Endodermal cell (in vitro differentiated cells): ENCODE measurements at regions not wholly inside any gene's neighbourhood (a gene's known extent, or its start where the extent isn't known, plus 50 kb on each side); places are given as distances from the start of the nearest gene placed in this dataset.

ENCODE experiments used
- DNase-seq: peaks from one replicate; pipeline ENCODE4 v3.0.0-alpha.2; 2017
- H3K27ac ChIP-seq: 2 replicates; pipeline ENCODE4 v1.5.1; 2013; ENCODE audit warnings: mild to moderate bottlenecking, low read depth, low read length, moderate library complexity
- H3K27me3 ChIP-seq: 2 replicates; pipeline ENCODE4 v1.6.1; 2013; ENCODE audit warnings: mild to moderate bottlenecking, low read length, moderate library complexity; ENCODE audit not compliant: insufficient read depth, control insufficient read depth, poor library complexity, severe bottlenecking
- H3K36me3 ChIP-seq: 2 replicates; pipeline ENCODE4 v1.7.0; 2013; ENCODE audit warnings: mild to moderate bottlenecking, low read length, moderate library complexity; ENCODE audit not compliant: control insufficient read depth, insufficient read depth
- H3K4me1 ChIP-seq: one replicate; pipeline ENCODE4 v1.7.0; 2013; ENCODE audit warnings: low read length; ENCODE audit not compliant: control insufficient read depth, insufficient read depth
- H3K4me3 ChIP-seq: 2 replicates; pipeline ENCODE4 v1.5.1; 2013; ENCODE audit warnings: mild to moderate bottlenecking, low read length, moderate library complexity
- H3K9ac ChIP-seq: 2 replicates; pipeline ENCODE4 v1.6.1; 2013; ENCODE audit warnings: mild to moderate bottlenecking, low read length, moderate library complexity; ENCODE audit not compliant: poor library complexity, severe bottlenecking; ENCODE audit errors: extremely low read depth
- H3K9me3 ChIP-seq: 2 replicates; pipeline ENCODE4 v1.6.1; 2013; ENCODE audit warnings: mild to moderate bottlenecking, low read length, moderate library complexity; ENCODE audit not compliant: control insufficient read depth
- H3K27ac Mint-ChIP-seq: 2 replicates; pipeline ENCODE4 v1.8.0; 2020; ENCODE audit warnings: mixed read lengths
- H3K27me3 Mint-ChIP-seq: 2 replicates; pipeline ENCODE4 v1.8.0; 2021; ENCODE audit warnings: mild to moderate bottlenecking, mixed read lengths; ENCODE audit not compliant: insufficient read depth
- H3K36me3 Mint-ChIP-seq: 2 replicates; pipeline ENCODE4 v1.8.0; 2020; ENCODE audit warnings: low read depth, mixed read lengths
- H3K4me1 Mint-ChIP-seq: 2 replicates; pipeline ENCODE4 v1.8.0; 2020; ENCODE audit warnings: mixed read lengths
- H3K4me3 Mint-ChIP-seq: 2 replicates; pipeline ENCODE4 v1.8.0; 2020; ENCODE audit warnings: mild to moderate bottlenecking, moderate library complexity, mixed read lengths
- H3K9me3 Mint-ChIP-seq: 2 replicates; pipeline ENCODE4 v1.8.0; 2020; ENCODE audit warnings: mild to moderate bottlenecking, mixed read lengths
- CTCF ChIP-seq: fragments of 200-600 bp; sonication (generic); conservative IDR thresholded peaks from 2 replicates; pipeline ENCODE4 v1.5.0; 2021; ENCODE audit warnings: antibody characterized with exemption, mild to moderate bottlenecking
- WGBS, 2 experiments: methylation state at CpG; one replicate each; pipeline versions ENCODE4 v1.1.5 to v1.1.7; 2013; ENCODE audit warnings: missing lambda C conversion rate in 2 of 2, mixed read lengths in 1 of 2; ENCODE audit not compliant: insufficient coverage in 1 of 2, insufficient read length in 1 of 2; 5-methylcytosine and 5-hydroxymethylcytosine counted together

- H3K4me1 ChIP-seq: no peaks in the 10 kb centered on the region
- WGBS, 2 experiments: 77 to 87% methylated on average over 4 to 5 of the region's 5 CpGs
- no peaks in the 10 kb centered on the region for H3K9me3 Mint-ChIP-seq
- no peak overlapping the region for H3K27ac ChIP-seq
- H3K27ac Mint-ChIP-seq: no peak overlapping the region
- H3K36me3 ChIP-seq: no peaks in the 10 kb centered on the region
- no peak for TF ChIP-seq CTCF
- no peaks in the 10 kb centered on the region for H3K9me3 ChIP-seq
- no peak overlapping the region for H3K4me3 Mint-ChIP-seq
- DNase-seq: peak; percentile 58
- H3K4me3 ChIP-seq: no peak overlapping the region
- no peaks in the 10 kb centered on the region for H3K27me3 Mint-ChIP-seq
- no peaks in the 10 kb centered on the region for H3K27me3 ChIP-seq
- no peak overlapping the region for H3K9ac ChIP-seq
- no peaks in the 10 kb centered on the region for H3K36me3 Mint-ChIP-seq
- H3K4me1 Mint-ChIP-seq: peaks cover 9% of the 10 kb centered on the region
Measured at GRCh38 chr13:58051807-58052375, 420.3 kb downstream of the PCDH17 start.

- H3K36me3 Mint-ChIP-seq: no peaks in the 10 kb centered on the region
- no peak overlapping the region for H3K27ac ChIP-seq
- WGBS, 2 experiments: 100% methylated on average over 1 to 3 of the region's 4 CpGs
Measured at GRCh38 chr13:58056426-58056825, 424.9 kb downstream of the PCDH17 start.

GRCh38 chr13:58059624-58060023, 428.1 kb downstream of the PCDH17 start:
- no CpG with 5 or more reads among the region's 1 CpG for WGBS, 2 experiments
- no peak for TF ChIP-seq CTCF

More at GRCh38 chr13:58056426-58056825, 424.9 kb downstream of the PCDH17 start:
- H3K9me3 ChIP-seq: no peaks in the 10 kb centered on the region
- Mint-ChIP-seq H3K27me3 (no peaks in the 10 kb centered on the region), H3K27ac (no peak overlapping the region), H3K4me1 (peaks cover 6% of the 10 kb centered on the region), H3K9me3 (no peaks in the 10 kb centered on the region), H3K4me3 (no peak overlapping the region)
- DNase-seq: no peak
- H3K4me1 ChIP-seq: no peaks in the 10 kb centered on the region
- H3K9ac ChIP-seq: no peak overlapping the region
- no peaks in the 10 kb centered on the region for H3K27me3 ChIP-seq
- H3K36me3 ChIP-seq: no peaks in the 10 kb centered on the region
- no peak overlapping the region for H3K4me3 ChIP-seq
- TF ChIP-seq CTCF: no peak

More at GRCh38 chr13:58059624-58060023, 428.1 kb downstream of the PCDH17 start:
- Histone ChIP-seq H3K27ac (no peak overlapping the region), H3K4me3 (no peak overlapping the region), H3K9me3 (no peaks in the 10 kb centered on the region), H3K36me3 (no peaks in the 10 kb centered on the region), H3K9ac (no peak overlapping the region), H3K27me3 (no peaks in the 10 kb centered on the region), H3K4me1 (no peaks in the 10 kb centered on the region)
- H3K36me3 Mint-ChIP-seq: no peaks in the 10 kb centered on the region
- no peak for DNase-seq
- no peak overlapping the region for H3K27ac Mint-ChIP-seq
- no peaks in the 10 kb centered on the region for H3K27me3 Mint-ChIP-seq
- no peaks in the 10 kb centered on the region for H3K9me3 Mint-ChIP-seq
- no peak overlapping the region for H3K4me3 Mint-ChIP-seq
- H3K4me1 Mint-ChIP-seq: peaks cover 4% of the 10 kb centered on the region
